ENCODE measurements at regions not wholly inside any gene's neighbourhood (a gene's known extent, or its start where the extent isn't known, plus 50 kb on each side); places are given as distances from the start of the nearest gene placed in this dataset.

GRCh38 chr9:124179196-124180071 is 78.3 kb upstream of the NEK6 start:
- DNase-seq, result no peak

DNA sequence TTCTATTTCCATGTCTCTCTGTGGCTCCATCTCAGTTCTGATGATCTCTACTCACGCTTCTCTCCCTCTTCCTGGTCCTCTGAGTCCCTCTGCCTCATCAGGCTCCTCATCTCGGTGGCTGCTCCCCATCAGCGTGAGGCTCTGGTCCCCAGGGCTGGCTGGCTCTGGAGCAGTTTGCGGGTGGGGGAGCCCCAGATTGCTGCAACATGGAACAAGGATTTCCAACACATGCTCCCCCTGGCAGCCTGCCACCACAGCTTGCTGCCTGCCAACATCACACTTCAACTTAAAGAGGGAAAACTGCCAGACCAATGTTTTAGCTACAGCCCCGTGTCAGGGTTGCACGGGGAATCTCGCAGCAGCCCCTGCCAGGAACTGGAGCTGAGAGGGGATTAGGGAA is 77.2 kb upstream of the NEK6 start:
- DNase-seq, result no peak

GRCh38 chr9:124182741-124183140 is 75.0 kb upstream of the NEK6 start:
- DNase-seq, result no peak

GRCh38 chr9:124183772-124184171 is 74.0 kb upstream of the NEK6 start:
- no peak for DNase-seq

DNA sequence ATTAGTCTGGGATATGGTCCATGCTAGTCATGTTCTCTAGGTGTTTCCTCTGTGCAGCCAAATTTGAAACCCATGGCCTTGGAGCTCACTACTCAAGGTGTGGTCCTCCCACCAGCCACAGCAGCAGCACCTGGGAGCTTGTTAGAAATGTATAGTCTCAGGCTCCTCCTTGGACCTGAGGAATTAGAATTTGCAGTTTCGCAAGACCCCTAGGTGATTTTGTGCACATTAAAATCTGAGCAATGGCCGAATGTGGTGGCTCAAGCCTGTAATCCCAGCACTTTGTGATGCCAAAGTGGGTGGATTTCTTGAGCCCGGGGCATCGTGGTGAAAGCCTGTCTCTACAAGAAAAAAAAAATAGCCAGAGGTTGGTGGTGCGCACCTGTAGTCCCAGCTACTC is 72.3 kb upstream of the NEK6 start:
- no peak for DNase-seq

GRCh38 chr9:124187311-124187710 is 70.4 kb upstream of the NEK6 start:
- no peak for DNase-seq

GRCh38 chr9:124188331-124189110 is 69.2 kb upstream of the NEK6 start:
- no peak for DNase-seq

DNA sequence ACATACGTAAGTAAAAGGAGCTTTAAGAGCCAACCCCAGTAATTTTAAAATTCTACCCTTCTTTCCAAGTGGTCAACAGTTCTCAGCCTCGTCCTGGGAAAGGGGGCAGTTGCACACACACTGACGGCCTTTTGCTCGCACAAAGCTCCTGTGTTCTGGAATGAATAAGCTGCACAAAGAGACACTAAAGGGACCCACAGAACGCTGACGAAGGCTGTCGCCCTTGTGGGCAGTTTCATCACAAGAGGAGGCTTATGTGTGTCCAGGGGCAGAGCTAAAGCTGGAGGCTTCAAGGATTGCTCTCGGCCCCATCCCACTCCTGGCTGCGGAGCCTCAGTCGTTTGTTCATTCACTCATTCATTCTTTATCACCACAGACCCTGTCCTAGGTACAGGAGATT is 67.0 kb upstream of the NEK6 start:
- no peak for DNase-seq

DNA sequence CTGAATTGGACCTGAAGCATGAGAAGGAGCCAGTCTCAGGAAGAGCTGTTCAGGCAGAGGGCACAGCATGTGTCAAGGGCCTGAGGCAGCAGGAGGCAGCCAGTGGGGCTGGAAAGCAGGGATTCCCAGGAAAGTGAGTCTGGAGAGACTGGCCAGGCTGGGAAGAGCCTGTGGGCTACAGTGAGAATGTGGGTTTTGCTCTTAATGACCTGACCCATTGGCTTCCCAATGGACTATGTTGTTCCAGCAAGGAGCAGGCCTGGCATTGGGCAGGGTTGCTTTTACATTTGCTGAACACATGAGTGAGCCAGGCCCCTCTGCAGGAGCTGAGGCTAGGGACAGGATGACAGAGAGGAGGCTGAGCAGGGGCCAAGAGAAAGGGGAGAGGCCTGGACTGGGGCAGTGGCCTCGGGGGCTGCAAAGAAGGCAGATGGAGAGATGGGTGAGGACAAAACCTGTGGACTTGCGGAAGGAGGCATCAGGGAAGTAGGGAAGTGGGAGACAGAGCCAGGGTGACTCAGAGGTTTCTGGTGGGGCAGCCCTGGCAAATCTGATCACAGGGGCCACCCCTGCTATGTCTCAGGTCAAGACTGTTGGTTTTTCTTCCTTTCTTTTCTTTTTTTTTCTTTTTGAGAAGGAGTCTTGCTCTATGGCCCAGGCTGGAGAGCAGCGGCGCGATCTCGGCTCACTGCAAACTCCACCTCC is 65.9 kb upstream of the NEK6 start:
- no peak for DNase-seq

GRCh38 chr9:124196814-124197176 is 61.0 kb upstream of the NEK6 start:
- DNase-seq, result no peak

- DNase-seq, result no peak
Measured at GRCh38 chr9:124197177-124198095, 60.3 kb upstream of the NEK6 start.

GRCh38 chr9:124198331-124198730 is 59.4 kb upstream of the NEK6 start:
- no peak for DNase-seq

- DNase-seq, result no peak
Measured at GRCh38 chr9:124198948-124199347, 58.8 kb upstream of the NEK6 start.

DNA sequence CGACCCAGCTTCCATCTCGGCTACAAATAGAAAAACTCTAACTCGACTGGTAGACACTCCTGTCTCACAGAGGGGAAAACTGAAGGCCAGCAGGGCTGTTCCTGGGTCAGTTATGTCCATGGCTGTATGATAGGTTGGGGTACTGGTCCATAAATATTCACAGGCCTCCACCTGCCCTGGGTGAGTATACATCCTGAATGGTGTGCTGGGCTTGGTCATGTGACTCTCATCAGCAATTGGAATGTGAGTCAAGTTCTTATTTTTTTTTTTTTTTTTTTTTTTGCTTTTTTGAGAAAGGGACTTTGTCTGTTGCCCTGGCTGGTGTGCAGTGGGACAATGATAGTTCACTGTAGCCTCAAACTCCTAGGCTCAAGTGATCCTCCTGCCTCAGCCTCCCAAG is 58.3 kb upstream of the NEK6 start:
- no peak for DNase-seq

- DNase-seq, result no peak
Measured at GRCh38 chr9:124202447-124202971, 55.2 kb upstream of the NEK6 start.

- peak in 1 of 2 experiments; percentile 47 for DNase-seq
Measured at GRCh38 chr9:124205686-124206352, 51.9 kb upstream of the NEK6 start.

DNA sequence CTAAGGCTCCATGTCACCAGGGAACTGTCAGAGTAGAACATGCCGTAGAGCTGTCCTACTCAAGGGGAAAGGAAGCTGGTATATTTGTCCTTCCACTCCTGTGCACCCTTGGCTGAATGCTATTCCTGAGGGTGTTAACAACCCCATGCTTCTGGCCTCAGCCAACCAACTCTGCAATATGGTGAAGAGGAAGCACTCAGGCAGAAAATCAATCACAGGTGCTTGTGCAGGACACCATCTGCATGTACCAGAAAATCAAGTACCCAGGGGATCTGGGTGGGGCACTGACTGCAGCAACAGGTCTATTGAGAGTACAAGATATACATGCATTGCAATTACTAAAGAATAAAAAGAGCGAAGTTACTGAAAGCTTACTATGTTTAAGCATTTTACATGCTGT is 51.4 kb upstream of the NEK6 start:
- DNase-seq, result peak; percentile 47 to 54
